HG03354 (cell line): ENCODE measurements at regions not wholly inside any gene's neighbourhood (a gene's known extent, or its start where the extent isn't known, plus 50 kb on each side); places are given as distances from the start of the nearest gene placed in this dataset.
"Not testable (repeated sequence)": the region's sequence is repeated elsewhere in the genome, so short reads cannot be mapped to it uniquely, and the experiment has no call there.

ENCODE experiments used
- ATAC-seq: cut with Tn5 transposase; IDR thresholded peaks from one replicate; pipeline ENCODE4 v1.9.1; 2021; ENCODE audit warnings: mild to moderate bottlenecking; ENCODE audit not compliant: unreplicated experiment, poor library complexity, severe bottlenecking

GRCh38 chr12:90533828-90534227 is 421.1 kb downstream of the CCER1 start:
- ATAC-seq, result not testable (repeated sequence)

GRCh38 chr12:90520002-90520734 is 434.8 kb downstream of the CCER1 start:
- ATAC-seq, result no peak

GRCh38 chr12:90519285-90519684 is 435.7 kb downstream of the CCER1 start:
- no peak for ATAC-seq

DNA sequence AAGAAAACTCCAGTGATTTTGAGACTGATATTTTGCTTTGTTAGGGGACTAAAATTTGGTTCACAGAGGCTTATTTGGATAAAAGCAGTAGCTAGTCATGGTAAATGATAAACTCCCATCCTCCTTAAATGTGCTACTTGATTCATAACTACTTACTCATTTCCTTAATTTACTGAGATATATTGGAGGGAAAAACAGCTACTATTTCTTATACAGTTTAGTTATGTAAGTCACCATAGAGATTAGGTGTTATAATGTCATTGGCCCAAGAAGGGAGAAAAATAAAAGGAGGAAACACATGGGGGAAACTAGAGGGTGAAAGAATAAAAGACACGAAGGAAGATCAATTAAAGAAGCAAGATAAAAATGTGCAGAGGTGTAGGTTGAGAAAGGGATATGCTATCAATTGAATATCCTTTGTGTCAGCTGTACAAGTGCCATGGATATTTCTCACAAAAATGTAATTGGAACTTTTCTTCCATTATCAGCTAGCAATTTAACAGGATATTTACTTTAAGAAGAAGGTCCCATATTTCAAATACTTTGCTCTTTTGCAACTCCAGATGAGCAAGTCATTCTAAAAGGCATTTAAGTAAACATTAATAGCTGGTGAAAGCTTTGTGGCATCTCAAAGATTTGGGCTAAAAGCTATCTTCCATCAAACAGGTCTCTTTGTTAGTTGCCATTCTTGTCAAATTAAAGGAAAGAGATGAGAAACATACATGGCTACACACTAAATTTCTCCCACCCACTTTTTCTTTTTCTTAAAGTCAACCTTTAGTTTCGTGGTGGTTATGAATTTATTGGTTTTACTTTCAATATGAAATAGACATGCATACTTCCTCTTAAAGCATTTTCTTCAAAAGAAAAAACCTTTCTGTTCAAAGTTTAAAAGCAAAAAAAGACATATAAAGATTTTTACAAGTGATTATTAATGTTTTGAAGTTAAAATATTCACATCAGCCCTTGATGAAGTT is 439.5 kb downstream of the CCER1 start:
- peak; percentile 98 for ATAC-seq

DNA sequence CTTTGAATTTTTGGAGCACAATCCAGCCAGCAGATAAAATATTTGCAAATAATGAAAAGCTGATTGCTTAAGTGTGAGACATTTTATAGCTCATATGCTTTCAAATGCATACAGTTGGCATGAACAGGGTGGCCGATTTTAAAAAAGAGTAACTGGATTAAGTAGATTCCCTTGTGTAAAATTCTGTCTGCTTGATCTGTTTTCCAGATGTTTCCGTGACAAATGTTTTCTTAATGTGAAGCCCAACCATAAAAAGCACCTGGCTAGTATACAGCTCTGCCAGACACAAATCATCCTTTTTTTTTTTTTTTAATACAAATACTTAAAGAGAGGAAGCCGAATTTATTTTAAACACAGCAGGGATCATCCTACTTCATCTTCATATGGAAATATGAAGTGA is 440.7 kb downstream of the CCER1 start:
- no peak for ATAC-seq

DNA sequence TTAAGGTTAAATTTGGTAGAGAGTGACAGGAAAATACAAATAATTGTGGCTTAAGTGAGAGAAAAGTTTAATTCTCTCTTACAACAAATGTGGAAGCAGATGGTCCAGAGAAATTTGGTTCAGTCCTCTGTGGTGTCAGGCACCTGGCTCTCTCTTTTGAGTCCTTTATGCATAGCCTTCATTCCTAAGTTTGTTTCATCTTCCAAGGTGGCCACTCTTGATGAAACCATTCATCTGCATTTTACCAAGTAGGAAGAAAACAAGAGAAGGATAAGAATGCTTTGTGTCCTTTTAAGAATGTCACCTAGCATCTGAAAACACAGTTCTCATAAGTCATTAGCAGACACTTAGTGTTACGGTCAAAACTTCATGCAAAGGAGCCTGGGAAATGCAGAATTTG is 442.5 kb downstream of the CCER1 start:
- ATAC-seq, result no peak

- no peak for ATAC-seq
Observed at GRCh38 chr12:90510948-90511347, 444.0 kb downstream of the CCER1 start.

DNA sequence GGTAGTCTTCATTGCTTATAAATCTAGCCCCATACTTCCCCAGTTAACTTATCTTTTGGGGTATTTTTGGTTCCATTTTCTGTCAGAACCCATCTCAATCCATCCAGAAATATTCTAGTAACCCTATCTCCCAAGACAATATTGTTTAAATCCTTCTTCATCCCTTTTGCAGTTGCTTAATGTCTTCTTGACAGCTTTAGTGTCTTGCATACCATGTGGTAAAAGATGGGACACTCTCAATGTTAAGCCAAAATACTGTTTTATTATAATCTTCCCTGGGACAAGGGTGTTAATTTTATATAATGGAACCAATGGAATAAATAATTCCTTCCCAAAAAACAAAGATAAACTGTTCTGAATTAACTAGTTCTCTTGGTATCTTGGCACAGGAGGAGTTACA is 450.2 kb downstream of the CCER1 start:
- ATAC-seq, result no peak

DNA sequence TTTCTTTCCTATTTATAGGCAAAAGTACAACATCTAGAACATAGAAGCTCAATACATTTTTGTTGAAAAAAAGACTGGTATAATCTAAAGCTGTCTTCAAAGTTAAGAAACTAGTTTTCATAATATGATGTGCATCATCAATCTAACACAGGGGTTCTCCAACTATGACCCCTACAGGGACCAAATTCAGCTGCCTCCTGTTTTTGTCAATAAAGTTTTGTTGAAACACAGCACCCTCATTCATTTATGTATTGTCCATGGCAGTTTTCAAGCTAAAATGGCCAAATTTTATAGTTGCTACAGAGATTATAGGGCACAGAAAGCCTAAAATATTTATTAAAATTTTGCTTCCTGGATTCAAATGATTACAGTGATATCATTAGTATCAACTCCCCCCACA is 452.9 kb downstream of the CCER1 start:
- ATAC-seq, result no peak

DNA sequence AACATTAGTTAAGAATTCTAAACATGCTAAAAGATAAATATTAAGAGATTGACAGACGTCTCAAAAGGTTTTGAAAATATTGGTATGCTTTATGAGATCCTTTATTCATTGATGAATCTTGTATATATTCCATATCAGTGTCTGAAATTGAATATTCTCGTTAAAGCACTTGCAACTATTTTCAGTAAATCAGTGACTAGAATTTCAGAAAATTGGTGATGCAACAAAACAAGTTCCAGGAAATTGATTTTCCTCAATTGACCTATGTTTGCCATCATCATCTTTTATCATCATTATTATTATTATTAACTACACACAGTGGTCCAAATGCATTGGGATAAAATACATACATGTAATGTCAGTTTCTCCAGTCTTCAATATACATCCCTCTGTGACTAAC is 453.6 kb downstream of the CCER1 start:
- no peak for ATAC-seq

DNA sequence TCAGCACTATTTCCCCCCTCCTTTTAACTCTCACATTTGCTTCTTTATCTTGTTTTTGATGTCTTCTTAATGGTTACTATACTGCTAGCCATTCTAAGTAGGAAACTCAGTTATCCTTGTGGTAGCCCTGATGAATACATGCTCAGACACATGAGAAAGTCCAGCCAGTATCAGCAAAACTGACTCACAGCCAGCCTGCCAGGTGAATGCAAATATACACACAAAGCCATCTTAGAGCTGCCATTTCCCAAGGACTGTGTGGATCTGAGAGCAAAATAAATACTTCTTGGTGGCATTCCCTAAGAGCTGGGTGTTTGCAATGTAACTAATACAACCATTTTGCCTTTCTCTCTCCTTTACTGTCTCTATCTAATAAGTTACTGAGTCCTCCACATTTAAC is 455.2 kb downstream of the CCER1 start:
- no peak for ATAC-seq

DNA sequence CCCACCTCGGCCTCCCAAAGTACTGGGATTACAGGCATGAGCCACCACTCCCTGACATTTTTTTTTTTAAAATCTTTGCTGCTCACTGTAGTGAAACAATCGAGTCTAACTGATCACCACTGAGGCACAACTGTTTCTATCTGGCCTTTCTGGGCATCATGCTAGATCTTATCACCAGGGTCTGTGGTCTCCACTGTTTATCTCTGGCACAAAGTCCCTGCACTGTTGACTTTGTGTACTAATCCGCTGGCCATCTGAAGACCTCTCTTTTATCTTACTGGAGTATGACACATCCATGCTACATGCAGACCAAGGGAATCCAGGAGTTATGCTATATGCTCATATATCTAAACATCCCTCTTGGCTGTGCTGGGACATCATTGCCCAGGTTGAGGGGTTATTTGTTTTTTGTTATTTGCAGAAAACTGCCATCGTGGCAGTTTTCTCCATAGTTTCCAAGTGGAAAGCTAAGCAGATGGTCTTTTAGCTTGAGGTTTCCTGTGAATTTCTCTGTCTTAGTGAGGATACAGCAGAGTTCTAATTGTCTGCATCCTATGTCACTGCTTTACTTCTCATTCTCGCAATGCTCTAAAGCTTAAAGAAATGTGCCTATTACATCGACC is 456.9 kb downstream of the CCER1 start:
- ATAC-seq, result no peak

GRCh38 chr12:90490355-90490754 is 464.6 kb downstream of the CCER1 start:
- no peak for ATAC-seq

DNA sequence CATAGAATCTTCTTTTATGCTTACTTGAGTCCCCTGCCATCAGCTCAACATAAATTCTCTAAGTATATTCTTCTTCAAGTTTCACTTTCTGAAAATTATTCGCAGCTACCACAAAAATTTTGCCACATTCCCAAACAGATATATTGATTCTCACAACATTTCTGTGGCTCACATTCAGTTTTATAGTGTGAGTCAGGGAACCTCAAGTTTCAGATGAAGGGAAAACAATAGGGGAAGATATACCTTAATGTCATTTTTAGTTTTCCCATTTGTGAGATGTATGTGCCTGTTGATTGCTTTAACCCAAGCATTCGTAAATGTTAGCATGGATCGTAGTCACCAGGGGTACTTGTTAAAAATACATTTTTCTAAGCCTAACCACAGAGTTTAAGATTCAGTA is 465.8 kb downstream of the CCER1 start:
- no peak for ATAC-seq

GRCh38 chr12:90485560-90485959 is 469.4 kb downstream of the CCER1 start:
- no peak for ATAC-seq

DNA sequence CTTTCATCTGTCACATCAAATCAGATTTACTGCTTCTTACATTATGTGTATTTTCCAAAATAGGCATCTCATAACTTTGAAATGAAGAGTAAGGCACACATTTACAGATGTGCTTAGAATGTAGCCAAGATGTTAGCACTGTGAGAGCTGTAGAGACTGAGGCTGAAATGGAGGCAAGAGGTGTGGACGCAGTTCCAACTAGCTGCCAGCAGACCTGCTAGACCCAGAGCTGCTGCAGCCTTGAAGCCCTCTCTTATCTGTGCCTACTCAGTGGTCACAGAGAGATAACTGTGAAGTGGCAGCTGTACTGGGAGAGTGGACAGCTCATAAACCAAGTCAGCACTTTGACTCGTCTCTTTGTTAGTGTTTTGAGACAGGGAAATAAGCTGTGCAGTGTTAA is 470.9 kb downstream of the CCER1 start:
- no peak for ATAC-seq

DNA sequence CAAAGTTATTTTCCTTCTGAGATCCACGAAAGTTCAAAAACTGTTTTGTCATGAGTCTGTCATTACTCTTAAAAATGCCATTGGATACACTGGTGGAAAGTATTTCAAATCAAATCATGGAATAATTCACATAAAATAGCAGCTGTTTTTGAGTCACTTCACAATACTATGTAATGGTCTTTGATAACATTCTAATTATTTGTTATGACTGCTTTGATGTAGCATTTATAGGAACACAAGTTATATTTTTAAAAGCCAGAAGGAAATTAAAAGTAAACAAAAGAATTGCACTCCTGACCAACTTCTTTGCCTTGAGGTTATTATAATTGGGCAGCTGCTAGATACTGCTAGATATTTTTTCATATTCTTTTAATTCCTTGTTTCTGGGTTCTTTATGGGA is 473.2 kb downstream of the CCER1 start:
- ATAC-seq, result no peak

DNA sequence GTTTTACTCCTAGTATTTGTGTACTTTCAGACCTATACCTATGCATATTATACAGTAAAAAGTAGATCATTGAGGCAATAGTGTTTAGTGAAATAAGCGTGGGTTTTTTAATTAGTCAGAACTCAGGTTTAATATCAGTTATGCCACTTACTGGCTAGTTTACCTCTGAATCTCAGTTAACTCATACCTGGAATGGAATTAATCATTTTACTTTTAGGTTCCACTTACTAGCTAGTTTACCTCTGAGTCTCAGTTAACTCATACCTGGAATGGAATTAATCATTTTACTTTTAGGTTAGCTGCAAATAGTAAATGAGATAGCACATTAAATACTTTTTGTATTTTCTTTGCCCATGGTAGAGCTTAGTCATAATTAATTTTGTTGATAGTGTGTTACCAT is 475.7 kb downstream of the CCER1 start:
- no peak for ATAC-seq

- ATAC-seq, result no peak
Observed at GRCh38 chr12:90473831-90474230, 481.1 kb downstream of the CCER1 start.

- ATAC-seq, result no peak
Observed at GRCh38 chr12:90460681-90461080, 494.3 kb downstream of the CCER1 start.

GRCh38 chr12:90456248-90456647 is 498.7 kb downstream of the CCER1 start:
- no peak for ATAC-seq
